ENCODE measurements at regions not wholly inside any gene's neighbourhood (a gene's known extent, or its start where the extent isn't known, plus 50 kb on each side); places are given as distances from the start of the nearest gene placed in this dataset.
"Not testable (repeated sequence)": the region's sequence is repeated elsewhere in the genome, so short reads cannot be mapped to it uniquely, and the experiment has no call there.

DNA sequence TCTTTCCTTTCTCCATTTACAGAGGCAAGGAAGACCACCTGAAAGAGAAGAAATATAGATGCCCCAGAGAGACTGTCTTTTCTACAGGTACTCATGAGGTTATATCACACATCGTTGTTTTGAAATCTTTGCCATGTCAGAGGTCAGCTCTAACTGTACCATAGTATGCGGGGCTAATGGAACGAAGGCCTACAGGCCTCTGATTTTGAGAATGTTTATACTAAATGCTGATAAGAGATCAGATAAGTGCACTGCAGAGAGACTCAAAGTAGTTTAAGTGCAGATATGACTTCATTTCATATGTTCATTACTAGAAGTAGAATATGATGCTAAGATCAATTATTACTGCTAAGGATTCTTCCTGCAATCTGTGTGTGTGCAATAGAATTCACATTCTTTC, 1005.0 kb downstream of the GALC start:
- no peak for DNase-seq (ENCODE audit: low read depth)

DNA sequence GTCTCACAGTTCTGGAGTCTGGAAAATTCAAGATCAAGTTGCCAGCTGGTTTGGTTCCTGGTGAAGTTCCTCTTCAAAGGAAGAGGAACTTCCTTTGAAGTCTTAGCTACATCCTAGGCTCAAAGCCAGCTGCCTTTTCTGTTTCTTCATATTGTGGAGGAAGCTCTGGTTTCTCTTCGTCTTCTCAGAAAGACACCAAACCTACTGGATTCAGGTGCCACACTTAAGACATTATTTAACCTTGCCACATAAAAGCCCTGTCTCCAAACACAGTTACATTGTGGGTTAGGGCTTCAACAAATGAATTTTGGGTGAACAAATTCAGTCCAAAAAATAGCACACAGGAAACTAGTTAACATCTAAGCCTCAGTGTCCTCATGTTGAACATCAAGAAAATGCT, 1019.8 kb downstream of the GALC start:
- DNase-seq (ENCODE audit: low read depth), result no peak

- DNase-seq (ENCODE audit: low read depth), result no peak
Observed at GRCh38 chr14:86971292-86971691, 1021.7 kb downstream of the GALC start.

DNA sequence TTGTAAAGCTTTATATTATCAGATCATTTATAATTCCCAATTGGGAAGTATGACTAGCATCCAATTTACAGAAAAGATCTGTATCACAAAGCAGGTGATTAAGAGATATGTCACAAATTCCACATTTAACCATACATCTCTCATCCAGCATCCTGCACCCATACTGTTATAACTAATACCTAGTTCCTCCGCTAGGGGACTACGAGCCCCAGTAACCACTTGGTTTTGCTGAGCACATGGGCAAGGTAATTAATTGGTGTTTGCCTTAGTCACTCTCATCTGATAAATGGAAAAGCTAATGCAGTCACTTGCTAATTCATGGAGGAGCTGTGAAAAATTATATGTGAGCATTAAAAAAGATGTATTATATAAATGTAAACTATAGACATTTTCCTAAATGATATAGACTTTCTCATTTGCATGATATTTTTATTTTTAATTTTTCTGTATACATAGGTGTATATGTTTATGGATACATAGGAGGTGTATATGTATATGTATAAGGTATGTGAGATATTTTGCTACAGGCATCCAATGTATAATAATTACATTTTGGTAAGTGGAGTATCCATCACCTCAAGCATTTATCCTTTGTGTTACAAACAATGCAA, 1031.8 kb downstream of the GALC start:
- no peak for DNase-seq (ENCODE audit: low read depth)

- DNase-seq (ENCODE audit: low read depth), result no peak
Observed at GRCh38 chr14:86955771-86956354, 1037.1 kb downstream of the GALC start.

DNA sequence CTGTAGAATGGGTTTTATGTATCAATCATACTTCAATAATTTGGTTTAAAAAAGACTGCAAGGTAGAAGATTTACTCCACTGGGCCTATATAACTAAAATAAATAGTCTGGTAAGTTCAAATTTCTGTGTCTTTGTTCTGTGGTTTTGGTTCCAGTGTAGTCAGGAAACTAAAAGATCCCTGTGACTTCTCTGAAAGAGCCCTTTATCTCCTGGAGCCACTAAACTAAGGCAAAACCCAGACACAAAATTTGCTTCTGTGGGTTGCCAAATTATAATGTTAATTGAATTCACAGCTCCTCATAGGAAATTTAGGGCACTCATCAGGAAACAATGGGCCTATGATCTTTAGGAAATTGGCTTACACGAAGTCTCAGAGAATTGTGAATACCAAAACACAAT, 1038.4 kb downstream of the GALC start:
- DNase-seq (ENCODE audit: low read depth), result no peak

DNA sequence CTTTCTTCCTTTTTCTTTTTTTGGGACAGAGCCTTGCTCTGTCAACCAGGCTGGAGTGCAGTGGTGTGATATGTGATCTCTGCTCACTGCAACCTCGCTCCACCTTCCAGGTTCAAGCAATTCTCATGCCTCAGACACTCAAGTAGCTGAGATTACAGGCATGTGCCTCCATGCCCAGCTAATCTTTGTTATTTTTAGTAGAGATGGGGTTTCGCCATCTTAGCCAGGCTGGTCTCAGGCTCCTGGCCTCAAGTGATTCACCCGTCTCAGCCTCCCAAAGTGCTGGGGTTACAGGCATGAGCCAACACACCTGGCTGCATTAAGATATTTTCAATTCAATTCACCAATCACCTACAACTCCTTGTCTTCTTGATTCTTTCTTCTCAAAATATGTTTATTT, 1046.5 kb downstream of the GALC start:
- no peak for DNase-seq (ENCODE audit: low read depth)

DNA sequence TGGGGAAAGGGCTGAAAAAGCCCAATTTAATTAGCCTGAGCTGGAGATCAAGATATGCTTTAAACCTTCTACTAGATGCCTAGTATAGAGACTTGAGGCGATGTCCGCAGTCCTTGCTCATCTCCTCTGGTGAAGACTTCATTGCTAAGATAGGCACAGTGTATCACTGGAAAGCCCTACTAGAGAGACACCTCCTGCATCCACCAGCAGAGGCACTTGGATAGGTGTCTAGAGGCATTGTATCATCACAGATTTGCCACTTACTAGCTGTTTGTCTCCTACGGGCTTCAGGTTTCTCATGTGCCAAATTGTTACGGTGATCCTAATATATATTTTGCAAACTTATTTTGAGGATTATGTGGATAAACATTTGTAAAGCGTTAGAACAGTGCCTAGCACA, 1048.5 kb downstream of the GALC start:
- DNase-seq (ENCODE audit: low read depth), result no peak

DNA sequence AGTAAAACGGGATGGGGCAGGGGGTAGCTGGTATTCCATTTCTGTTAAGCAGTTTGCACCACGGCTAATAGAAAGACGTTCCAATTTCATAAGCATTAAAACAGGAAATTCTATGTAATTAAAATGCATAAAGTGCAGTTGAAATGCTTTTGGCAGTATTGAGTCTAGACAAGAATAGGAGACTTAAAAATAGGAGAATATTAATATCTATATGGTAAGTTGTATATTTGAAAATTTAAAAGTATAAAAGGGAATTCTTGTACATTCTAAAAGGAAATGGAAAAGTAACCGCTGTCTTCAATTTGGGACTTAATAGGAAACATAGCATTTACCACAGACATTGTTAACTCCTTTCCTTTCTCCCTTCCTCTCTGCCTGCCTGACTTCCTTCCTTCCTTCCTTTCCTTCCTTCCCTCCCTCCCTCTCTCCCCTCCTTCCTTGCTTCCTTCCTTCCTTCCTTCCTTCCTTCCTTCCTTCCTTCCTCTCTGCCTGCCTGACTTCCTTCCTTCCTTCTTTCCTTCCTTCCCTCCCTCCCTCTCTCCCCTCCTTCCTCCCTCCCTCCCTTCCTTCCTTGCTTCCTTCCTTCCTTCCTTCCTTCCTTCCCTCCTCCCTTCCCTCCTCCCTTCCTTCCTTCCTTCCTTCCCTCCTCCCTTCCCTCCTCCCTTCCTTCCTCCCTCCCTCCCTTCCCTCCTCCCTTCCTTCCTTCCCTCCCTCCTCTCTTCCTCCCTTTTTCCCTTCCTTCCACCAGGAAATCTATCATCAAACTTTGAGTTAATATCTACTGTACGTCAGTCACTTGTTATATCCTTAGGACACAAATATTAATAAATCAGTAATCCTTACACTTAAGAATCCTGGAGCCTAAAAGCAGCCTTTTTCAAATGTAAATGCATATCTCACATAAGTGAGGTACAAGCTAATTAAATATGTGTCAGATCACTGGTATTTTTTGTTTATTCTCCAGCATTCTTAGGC, 1049.3 kb downstream of the GALC start:
- DNase-seq (ENCODE audit: low read depth), result no peak

GRCh38 chr14:86942936-86943335, 1050.0 kb downstream of the GALC start:
- DNase-seq (ENCODE audit: low read depth), result no peak

GRCh38 chr14:86940106-86940505, 1052.9 kb downstream of the GALC start:
- no peak for DNase-seq (ENCODE audit: low read depth)

- DNase-seq (ENCODE audit: low read depth), result no peak
Observed at GRCh38 chr14:86938320-86938719, 1054.7 kb downstream of the GALC start.

DNA sequence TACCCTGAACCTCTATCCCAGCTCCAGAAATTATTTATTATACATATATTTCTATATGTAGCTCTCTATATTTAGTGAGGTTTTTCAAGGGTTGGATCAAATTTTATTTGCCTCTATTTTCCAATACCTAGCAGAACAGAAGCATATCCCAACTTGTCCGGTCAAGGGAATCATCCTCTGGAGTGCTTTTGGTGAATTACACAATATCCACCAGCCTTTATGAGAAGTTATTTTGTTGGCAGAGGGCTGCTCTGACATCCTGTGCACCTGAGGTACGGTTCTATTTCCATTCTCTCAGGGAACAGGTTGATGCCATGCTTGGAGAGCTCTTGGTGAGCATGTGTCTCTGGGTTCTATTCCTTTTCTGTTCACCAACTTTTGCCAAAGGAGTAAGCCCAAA, 1056.4 kb downstream of the GALC start:
- DNase-seq (ENCODE audit: low read depth), result no peak

DNA sequence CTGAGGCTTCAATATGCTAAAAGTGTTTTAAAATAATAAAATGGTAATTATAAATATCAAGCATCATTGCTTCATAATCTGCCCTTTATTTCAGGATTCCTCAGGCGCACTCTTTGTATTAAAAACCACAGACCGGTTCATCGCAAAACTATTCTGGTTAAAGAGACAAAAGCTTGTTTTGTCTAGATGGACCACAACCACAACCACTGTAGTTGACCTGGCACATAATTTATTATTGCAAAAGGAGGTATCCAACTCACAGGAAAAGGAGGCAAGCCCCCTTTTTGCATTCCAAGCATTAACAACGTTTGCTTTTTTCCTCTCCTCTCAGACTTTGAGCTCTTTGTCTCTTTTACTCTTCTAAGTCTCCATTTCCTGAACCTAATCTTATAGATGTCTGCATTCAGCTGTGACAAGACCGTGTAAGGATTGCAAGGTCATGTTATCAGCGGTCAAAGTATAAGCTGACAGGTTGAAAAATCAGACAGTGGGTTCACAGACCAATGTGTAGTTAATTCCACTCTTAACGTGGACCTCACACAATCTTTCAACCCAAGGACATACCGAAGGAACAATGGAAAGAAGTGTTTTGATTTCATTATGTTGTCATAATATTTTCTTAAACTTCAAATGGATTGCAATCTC, 1057.6 kb downstream of the GALC start:
- DNase-seq (ENCODE audit: low read depth), result no peak

GRCh38 chr14:86933958-86934595, 1058.9 kb downstream of the GALC start:
- DNase-seq (ENCODE audit: low read depth), result no peak

DNA sequence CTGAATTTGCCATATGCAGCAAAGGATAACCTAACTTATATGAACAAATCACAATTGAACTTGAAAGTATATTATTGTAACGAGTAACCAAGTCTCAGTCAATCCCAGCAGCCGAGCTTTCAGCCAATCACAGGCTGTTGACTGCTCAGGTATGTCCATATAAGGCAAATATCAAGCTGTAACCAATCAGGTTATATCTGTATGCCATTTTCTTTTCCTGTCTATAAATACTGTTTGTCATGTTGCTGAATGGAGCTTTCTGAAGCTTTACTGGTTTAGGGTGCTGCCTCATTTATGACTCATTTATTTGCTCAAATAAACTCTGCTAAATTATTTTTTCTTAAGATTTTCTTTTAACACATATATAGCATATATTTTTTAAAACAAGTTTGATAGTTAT, 1059.5 kb downstream of the GALC start:
- DNase-seq (ENCODE audit: low read depth), result no peak

DNA sequence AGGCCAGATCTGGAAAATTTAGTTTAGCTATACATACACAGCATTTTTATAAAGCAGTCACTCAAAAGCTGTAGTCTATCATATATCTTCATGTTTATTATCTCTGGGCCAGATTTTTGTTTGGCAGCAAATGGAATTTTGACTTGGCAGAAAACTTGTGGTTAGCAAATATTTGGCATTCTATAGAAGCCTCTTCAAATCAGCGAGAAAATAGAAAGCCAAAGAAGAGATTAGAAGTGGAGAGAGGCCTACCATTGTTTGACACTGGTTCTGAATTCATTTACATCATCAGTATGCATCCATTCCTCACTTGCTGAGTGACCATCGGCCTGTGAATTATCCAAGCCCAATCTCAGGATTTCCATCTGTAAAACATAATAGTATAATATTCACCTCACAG, 1077.6 kb downstream of the GALC start:
- no peak for DNase-seq (ENCODE audit: low read depth)

DNA sequence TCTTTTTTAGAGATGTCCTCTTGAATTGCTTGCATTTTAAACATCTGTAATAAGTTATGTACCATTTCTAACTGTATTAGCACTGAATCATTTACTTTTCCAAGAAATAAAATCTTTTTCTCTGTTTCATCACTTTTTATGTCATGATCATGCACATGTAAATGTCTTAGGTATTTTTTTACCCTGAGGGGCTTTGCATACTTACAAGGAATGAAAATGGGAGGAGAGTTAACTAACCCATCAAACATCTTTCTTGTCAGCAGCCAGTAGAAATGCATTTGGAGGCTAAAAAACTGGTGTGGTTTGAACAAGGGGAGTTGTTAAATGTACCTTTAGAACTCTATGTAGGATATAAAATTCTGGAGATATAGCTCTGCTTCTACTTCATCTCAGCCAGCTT, 1080.3 kb downstream of the GALC start:
- DNase-seq (ENCODE audit: low read depth), result no peak

DNA sequence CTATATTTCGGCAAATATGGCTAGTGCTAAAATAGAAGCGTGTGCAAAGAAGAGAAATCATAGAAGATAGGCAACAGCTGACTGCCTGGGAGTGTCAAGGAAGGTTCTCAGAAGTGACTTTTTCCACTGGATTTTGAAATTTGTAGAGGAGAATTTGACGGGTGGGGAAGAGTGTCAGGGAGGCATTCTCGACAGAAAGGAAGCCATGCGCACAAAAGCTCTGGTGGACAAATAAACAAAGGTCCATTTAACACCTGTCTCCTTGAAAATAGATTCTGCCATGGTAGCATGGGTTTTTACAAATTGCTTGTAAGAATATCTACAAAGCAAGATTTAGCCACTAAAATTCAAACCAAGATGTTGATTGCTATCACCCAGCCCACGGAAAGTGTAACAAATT, 1081.5 kb downstream of the GALC start:
- DNase-seq (ENCODE audit: low read depth), result no peak

GRCh38 chr14:86905386-86905926, 1087.5 kb downstream of the GALC start:
- DNase-seq (ENCODE audit: low read depth), result not testable (repeated sequence)

GRCh38 chr14:86902176-86902950, 1090.6 kb downstream of the GALC start:
- DNase-seq (ENCODE audit: low read depth), result no peak
